ENCODE measurements at regions not wholly inside any gene's neighbourhood (a gene's known extent, or its start where the extent isn't known, plus 50 kb on each side); places are given as distances from the start of the nearest gene placed in this dataset.

- Histone ChIP-seq H3K27ac (no peak overlapping the region), H3K4me1 (no peaks in the 10 kb centered on the region), H3K27me3 (no peaks in the 10 kb centered on the region), H3K4me3 (no peak overlapping the region), H3K36me3 (no peaks in the 10 kb centered on the region), H3K9me3 (no peaks in the 10 kb centered on the region)
- WGBS (ENCODE audit: insufficient coverage, low coverage, low lambda C conversion rate, missing lambda C conversion rate): no CpG with 5 or more reads among the region's 2 CpGs
- TF ChIP-seq POLR2A (IDR thresholded peaks at IDR 0.05): no peak
- TF ChIP-seq CTCF (IDR thresholded peaks at IDR 0.05): no peak
- intact Hi-C loops (cut with DNase I): loop anchor here (5.0 to 10.0 kb wide), 3 partner anchors 229 to 311 kb away; no protein-coding TSS in a partner anchor
- no peak for DNase-seq
- no peak for ATAC-seq
Observed at GRCh38 chr18:54673936-54674335, 82.9 kb downstream of the DYNAP start.

GRCh38 chr18:54675076-54675475 is 84.0 kb downstream of the DYNAP start:
- Histone ChIP-seq H3K27me3 (no peaks in the 10 kb centered on the region), H3K4me1 (no peaks in the 10 kb centered on the region), H3K27ac (no peak overlapping the region), H3K9me3 (no peaks in the 10 kb centered on the region), H3K4me3 (no peak overlapping the region), H3K36me3 (no peaks in the 10 kb centered on the region)
- intact Hi-C loops (cut with DNase I): loop anchor here (10.0 kb wide), 2 partner anchors 230 to 310 kb away; no protein-coding TSS in a partner anchor
- 17% methylated on average over 1 of the region's 1 CpG for WGBS (ENCODE audit: insufficient coverage, low coverage, low lambda C conversion rate, missing lambda C conversion rate)
- TF ChIP-seq POLR2A (IDR thresholded peaks at IDR 0.05) (no peak), CTCF (IDR thresholded peaks at IDR 0.05) (no peak)
- DNase-seq (no peak), ATAC-seq (no peak)

- no peaks in the 10 kb centered on the region for H3K36me3 ChIP-seq
- H3K9me3 ChIP-seq: no peaks in the 10 kb centered on the region
- H3K27me3 ChIP-seq: no peaks in the 10 kb centered on the region
- H3K4me3 ChIP-seq: no peak overlapping the region
- no peak for TF ChIP-seq POLR2A (IDR thresholded peaks at IDR 0.05)
- peak; percentile 51 to 75 (median 64) for TF ChIP-seq CTCF (IDR thresholded peaks at IDR 0.05)
- intact Hi-C loops (cut with DNase I): loop anchor here (10.0 kb wide), 2 partner anchors 235 to 305 kb away; no protein-coding TSS in a partner anchor
- ATAC-seq (peak; percentile 90 to 96 (median 94)), DNase-seq (no peak)
- H3K27ac ChIP-seq: no peak overlapping the region
- WGBS (ENCODE audit: insufficient coverage, low coverage, low lambda C conversion rate, missing lambda C conversion rate): 31% methylated on average over 4 of the region's 4 CpGs
- no peaks in the 10 kb centered on the region for H3K4me1 ChIP-seq
Observed at GRCh38 chr18:54679318-54680149, 88.5 kb downstream of the DYNAP start.

GRCh38 chr18:54684784-54685183 is 93.7 kb downstream of the DYNAP start:
- H3K27me3 ChIP-seq: no peaks in the 10 kb centered on the region
- no peak for TF ChIP-seq CTCF (IDR thresholded peaks at IDR 0.05)
- no peak for TF ChIP-seq POLR2A (IDR thresholded peaks at IDR 0.05)
- ATAC-seq (no peak), DNase-seq (no peak)
- H3K36me3 ChIP-seq: no peaks in the 10 kb centered on the region
- intact Hi-C loops (cut with DNase I): loop anchor here in 1 of 2 donors (10.0 kb wide), 1 partner anchor 300 kb away; no protein-coding TSS in a partner anchor
- no peaks in the 10 kb centered on the region for H3K9me3 ChIP-seq
- H3K4me1 ChIP-seq: no peaks in the 10 kb centered on the region
- 66% methylated on average over 6 of the region's 6 CpGs for WGBS (ENCODE audit: insufficient coverage, low coverage, low lambda C conversion rate, missing lambda C conversion rate)
- H3K27ac ChIP-seq: no peak overlapping the region
- H3K4me3 ChIP-seq: no peak overlapping the region
